ENCODE measurements at regions not wholly inside any gene's neighbourhood (a gene's known extent, or its start where the extent isn't known, plus 50 kb on each side); places are given as distances from the start of the nearest gene placed in this dataset.

DNA sequence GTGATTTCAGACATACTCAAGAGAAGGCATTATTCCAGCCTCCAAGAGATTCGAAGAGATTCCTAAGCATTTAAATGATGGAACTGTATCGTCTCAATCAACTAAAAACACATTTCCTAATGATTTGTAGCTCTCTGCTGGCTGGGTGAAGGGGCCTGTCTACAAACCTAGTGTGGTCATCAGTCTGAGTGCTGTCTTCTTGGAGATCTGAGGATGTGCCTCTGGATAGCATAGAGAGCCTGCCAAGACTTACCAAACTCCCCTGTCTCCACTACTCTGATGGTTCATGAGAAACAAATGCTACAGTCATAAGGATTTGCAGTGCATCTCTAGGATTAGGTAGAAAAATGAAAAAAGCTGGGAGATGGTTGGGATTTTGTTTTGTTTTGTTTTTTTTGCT is 176.9 kb upstream of the CITED2 start:
- H3K79me2 ChIP-seq: no peaks in the 10 kb centered on the region
- no peaks in the 10 kb centered on the region for H3K27me3 ChIP-seq

DNA sequence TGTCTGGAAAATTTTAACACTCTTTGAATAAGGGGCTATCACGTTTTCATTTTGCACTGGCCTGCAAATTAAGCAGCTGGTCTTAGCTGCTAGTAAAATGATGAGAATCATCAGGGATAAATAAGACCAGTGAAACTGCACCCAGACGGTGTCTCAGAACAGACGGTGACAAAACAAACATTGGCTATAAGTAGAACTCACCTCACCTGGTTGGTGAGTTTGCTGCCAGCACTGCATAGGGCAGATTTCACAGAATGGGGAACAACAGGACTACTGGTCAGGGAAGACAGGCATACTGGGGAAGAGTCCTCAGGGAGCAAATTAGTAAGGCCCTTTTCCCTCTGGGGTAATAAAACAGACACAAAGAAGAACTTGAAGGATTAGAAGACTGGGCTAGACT is 175.9 kb upstream of the CITED2 start:
- TF ChIP-seq, protein P1, sequence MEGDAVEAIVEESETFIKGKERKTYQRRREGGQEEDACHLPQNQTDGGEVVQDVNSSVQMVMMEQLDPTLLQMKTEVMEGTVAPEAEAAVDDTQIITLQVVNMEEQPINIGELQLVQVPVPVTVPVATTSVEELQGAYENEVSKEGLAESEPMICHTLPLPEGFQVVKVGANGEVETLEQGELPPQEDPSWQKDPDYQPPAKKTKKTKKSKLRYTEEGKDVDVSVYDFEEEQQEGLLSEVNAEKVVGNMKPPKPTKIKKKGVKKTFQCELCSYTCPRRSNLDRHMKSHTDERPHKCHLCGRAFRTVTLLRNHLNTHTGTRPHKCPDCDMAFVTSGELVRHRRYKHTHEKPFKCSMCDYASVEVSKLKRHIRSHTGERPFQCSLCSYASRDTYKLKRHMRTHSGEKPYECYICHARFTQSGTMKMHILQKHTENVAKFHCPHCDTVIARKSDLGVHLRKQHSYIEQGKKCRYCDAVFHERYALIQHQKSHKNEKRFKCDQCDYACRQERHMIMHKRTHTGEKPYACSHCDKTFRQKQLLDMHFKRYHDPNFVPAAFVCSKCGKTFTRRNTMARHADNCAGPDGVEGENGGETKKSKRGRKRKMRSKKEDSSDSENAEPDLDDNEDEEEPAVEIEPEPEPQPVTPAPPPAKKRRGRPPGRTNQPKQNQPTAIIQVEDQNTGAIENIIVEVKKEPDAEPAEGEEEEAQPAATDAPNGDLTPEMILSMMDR (IDR thresholded peaks at IDR 0.05; ENCODE audit: poor library complexity): no peak
- no peak for TF ChIP-seq EZH2phosphoT487 (IDR thresholded peaks at IDR 0.05; ENCODE audit: low read depth, severe bottlenecking, unreplicated experiment)
- TF ChIP-seq EZH2 (IDR thresholded peaks at IDR 0.05; ENCODE audit: borderline replicate concordance): no peak
- WGBS (ENCODE audit: low lambda C conversion rate, missing lambda C conversion rate): 66% methylated on average over 3 of the region's 3 CpGs
- no peaks in the 10 kb centered on the region for H4K20me1 ChIP-seq (ENCODE audit: insufficient read depth, poor library complexity, severe bottlenecking)

More for the DNA sequence above, 176.9 kb upstream of the CITED2 start:
- Histone ChIP-seq H3K4me1 (ENCODE audit: insufficient read depth) (peaks cover 12% of the 10 kb centered on the region), H3K27ac (no peak overlapping the region), H3K9me2 (replicated peaks; ENCODE audit: insufficient read depth) (no peaks in the 10 kb centered on the region), H2AFZ (no peak overlapping the region), H3K4me2 (no peak overlapping the region), H3K9me3 (ENCODE audit: low read depth) (no peaks in the 10 kb centered on the region), H3K36me3 (replicated peaks; ENCODE audit: insufficient read depth, low read depth) (no peaks in the 10 kb centered on the region), H3K4me3 (no peak overlapping the region), H4K20me1 (ENCODE audit: insufficient read depth, poor library complexity, severe bottlenecking) (no peaks in the 10 kb centered on the region)
- WGBS (ENCODE audit: low lambda C conversion rate, missing lambda C conversion rate): 91% methylated on average over 2 of the region's 2 CpGs
- TF ChIP-seq, protein P1 (IDR thresholded peaks at IDR 0.05; ENCODE audit: poor library complexity): no peak
- TF ChIP-seq EZH2phosphoT487 (IDR thresholded peaks at IDR 0.05; ENCODE audit: low read depth, severe bottlenecking, unreplicated experiment): no peak
- TF ChIP-seq EZH2 (IDR thresholded peaks at IDR 0.05; ENCODE audit: borderline replicate concordance): no peak
- no peak for DNase-seq (ENCODE audit: low spot score)

GRCh38 chr6:139549561-139550070 is 175.2 kb upstream of the CITED2 start:
- H4K20me1 ChIP-seq (ENCODE audit: insufficient read depth, poor library complexity, severe bottlenecking): no peaks in the 10 kb centered on the region
- H2AFZ ChIP-seq: no peak overlapping the region
- no peaks in the 10 kb centered on the region for H3K79me2 ChIP-seq
- H3K4me2 ChIP-seq: no peak overlapping the region
- no peaks in the 10 kb centered on the region for H3K9me2 ChIP-seq (replicated peaks; ENCODE audit: insufficient read depth)
- peaks cover 25% of the 10 kb centered on the region for H3K4me1 ChIP-seq (ENCODE audit: insufficient read depth)
- no peak for DNase-seq (ENCODE audit: low spot score)
- no peak overlapping the region for H3K27ac ChIP-seq
- no peaks in the 10 kb centered on the region for H3K36me3 ChIP-seq (replicated peaks; ENCODE audit: insufficient read depth, low read depth)
- no peaks in the 10 kb centered on the region for H3K9me3 ChIP-seq (ENCODE audit: low read depth)
- no peaks in the 10 kb centered on the region for H3K27me3 ChIP-seq
- TF ChIP-seq EZH2 (IDR thresholded peaks at IDR 0.05; ENCODE audit: borderline replicate concordance): no peak
- no peak for TF ChIP-seq EZH2phosphoT487 (IDR thresholded peaks at IDR 0.05; ENCODE audit: low read depth, severe bottlenecking, unreplicated experiment)
- TF ChIP-seq, protein P1 (IDR thresholded peaks at IDR 0.05; ENCODE audit: poor library complexity): no peak
- WGBS (ENCODE audit: low lambda C conversion rate, missing lambda C conversion rate): 81% methylated on average over 5 of the region's 5 CpGs
- H3K4me3 ChIP-seq: no peak overlapping the region

More for the DNA sequence above, 175.9 kb upstream of the CITED2 start:
- no peak overlapping the region for H3K4me2 ChIP-seq
- no peaks in the 10 kb centered on the region for H3K27me3 ChIP-seq
- no peaks in the 10 kb centered on the region for H3K79me2 ChIP-seq
- no peak for DNase-seq (ENCODE audit: low spot score)
- no peaks in the 10 kb centered on the region for H3K9me3 ChIP-seq (ENCODE audit: low read depth)
- H3K4me3 ChIP-seq: no peak overlapping the region
- no peaks in the 10 kb centered on the region for H3K9me2 ChIP-seq (replicated peaks; ENCODE audit: insufficient read depth)
- no peaks in the 10 kb centered on the region for H3K36me3 ChIP-seq (replicated peaks; ENCODE audit: insufficient read depth, low read depth)
- H3K4me1 ChIP-seq (ENCODE audit: insufficient read depth): peaks cover 19% of the 10 kb centered on the region
- no peak overlapping the region for H2AFZ ChIP-seq
- H3K27ac ChIP-seq: no peak overlapping the region

DNA sequence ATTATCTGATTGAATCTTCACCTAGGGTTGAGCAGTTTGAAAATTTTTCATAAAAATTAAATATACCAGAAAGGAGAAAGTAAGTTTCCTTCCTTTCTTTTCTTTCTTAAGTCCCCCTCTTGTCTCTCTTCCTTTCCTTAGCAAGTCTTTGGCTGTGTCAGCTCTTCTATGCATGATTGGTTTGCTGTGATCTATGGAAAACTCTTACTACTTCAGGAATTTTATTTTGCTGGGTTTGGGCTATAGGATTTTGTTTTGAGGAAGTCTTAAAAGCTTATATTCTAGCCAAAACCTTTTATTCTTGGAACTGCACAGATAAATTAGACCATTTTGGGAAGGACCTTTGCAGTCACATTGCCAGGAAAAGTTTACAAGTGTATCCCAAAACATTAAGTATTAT is 173.4 kb upstream of the CITED2 start:
- H3K9me2 ChIP-seq (replicated peaks; ENCODE audit: insufficient read depth): no peaks in the 10 kb centered on the region

More for the DNA sequence above, 173.4 kb upstream of the CITED2 start:
- Histone ChIP-seq H3K4me1 (ENCODE audit: insufficient read depth) (peaks cover 25% of the 10 kb centered on the region), H3K27ac (no peak overlapping the region), H3K4me2 (no peak overlapping the region), H3K79me2 (no peaks in the 10 kb centered on the region), H4K20me1 (ENCODE audit: insufficient read depth, poor library complexity, severe bottlenecking) (no peaks in the 10 kb centered on the region), H3K27me3 (no peaks in the 10 kb centered on the region), H2AFZ (no peak overlapping the region), H3K4me3 (no peak overlapping the region), H3K36me3 (replicated peaks; ENCODE audit: insufficient read depth, low read depth) (no peaks in the 10 kb centered on the region), H3K9me3 (ENCODE audit: low read depth) (no peaks in the 10 kb centered on the region)
- no peak for DNase-seq (ENCODE audit: low spot score)
- TF ChIP-seq EZH2 (IDR thresholded peaks at IDR 0.05; ENCODE audit: borderline replicate concordance): no peak

Measured in hepatocyte (in vitro differentiated cells).